Fibroblast of lung (primary cell): ENCODE measurements at regions not wholly inside any gene's neighbourhood (a gene's known extent, or its start where the extent isn't known, plus 50 kb on each side); places are given as distances from the start of the nearest gene placed in this dataset.

Source experiments
- CTCF ChIP-seq, 2 donors: IDR thresholded peaks in 1 of 2; conservative IDR thresholded peaks in 1 of 2; 1 replicate in 1 of 2; 2 replicates in 1 of 2; pipeline ENCODE4 v1.5.1; 2011 to 2012; ENCODE audit warnings: low read length in 2 of 2, control low read depth in 1 of 2, inconsistent platforms in 1 of 2, low read depth in 1 of 2, mild to moderate bottlenecking in 1 of 2
- EZH2 ChIP-seq: IDR thresholded peaks from 2 replicates; pipeline ENCODE4 v1.5.1; 2012; ENCODE audit warnings: low read length, control low read depth, mild to moderate bottlenecking; ENCODE audit errors: missing control alignments

GRCh38 chr18:40375837-40376236 lies 1579.2 kb upstream of the PIK3C3 start:
- TF ChIP-seq CTCF (conservative IDR thresholded peaks at IDR 0.05 in 1 of 2, IDR thresholded peaks at IDR 0.05 in 1 of 2; ENCODE audit: low read depth in 1 of 2, low read length in 2 of 2), result no peak
- TF ChIP-seq EZH2, result no peak
